PC-9 (cell line): ENCODE measurements at regions not wholly inside any gene's neighbourhood (a gene's known extent, or its start where the extent isn't known, plus 50 kb on each side); places are given as distances from the start of the nearest gene placed in this dataset.

Experiments used
- EZH2 ChIP-seq: fragments of 200-600 bp; sonication (generic); IDR thresholded peaks from 2 replicates; pipeline ENCODE4 v1.8.0; 2017; ENCODE audit warnings: antibody characterized with exemption, low read depth
- TF ChIP-seq, protein P1 (sequence below): fragments of 200-600 bp; sonication (generic); conservative IDR thresholded peaks from 2 replicates; pipeline ENCODE4 v1.6.1; 2017; ENCODE audit warnings: mixed run types, antibody characterized with exemption, mild to moderate bottlenecking, moderate library complexity

DNA sequence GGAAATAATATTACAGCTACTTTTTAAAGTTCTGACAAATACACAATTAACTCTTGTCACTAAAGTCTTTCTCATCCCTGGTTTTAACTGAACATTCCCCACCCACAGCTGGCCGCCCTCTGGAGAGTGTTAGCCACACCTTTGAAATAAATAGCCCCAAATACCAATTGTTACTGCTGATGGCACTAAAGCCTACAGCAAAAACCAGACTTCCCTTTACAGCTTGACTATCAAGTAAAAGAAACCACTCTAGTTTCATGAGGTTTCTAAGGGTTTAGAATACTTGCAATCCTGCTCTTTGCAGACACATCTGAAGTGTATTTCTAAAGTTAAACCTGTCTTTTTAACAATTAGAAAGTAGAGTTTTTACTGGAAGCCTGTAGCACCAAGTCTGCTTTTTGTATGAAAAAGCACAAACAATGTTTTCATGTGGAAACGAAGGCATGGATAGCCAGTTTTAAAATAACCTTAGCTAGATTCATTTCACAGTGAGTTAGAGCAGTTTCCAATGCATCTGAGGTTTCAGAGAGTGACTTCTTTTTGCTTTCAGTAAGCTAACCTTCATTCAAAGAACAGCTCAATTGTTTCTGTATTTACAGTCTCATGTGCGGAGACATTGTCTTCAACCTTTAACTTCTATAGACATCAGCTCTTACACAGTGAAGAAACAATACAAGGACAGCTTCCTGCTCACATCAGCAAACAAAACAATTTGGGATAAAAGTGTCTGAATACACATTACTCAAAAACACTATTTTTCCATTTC, 164.8 kb upstream of the VEGFC start:
- TF ChIP-seq, protein P1, sequence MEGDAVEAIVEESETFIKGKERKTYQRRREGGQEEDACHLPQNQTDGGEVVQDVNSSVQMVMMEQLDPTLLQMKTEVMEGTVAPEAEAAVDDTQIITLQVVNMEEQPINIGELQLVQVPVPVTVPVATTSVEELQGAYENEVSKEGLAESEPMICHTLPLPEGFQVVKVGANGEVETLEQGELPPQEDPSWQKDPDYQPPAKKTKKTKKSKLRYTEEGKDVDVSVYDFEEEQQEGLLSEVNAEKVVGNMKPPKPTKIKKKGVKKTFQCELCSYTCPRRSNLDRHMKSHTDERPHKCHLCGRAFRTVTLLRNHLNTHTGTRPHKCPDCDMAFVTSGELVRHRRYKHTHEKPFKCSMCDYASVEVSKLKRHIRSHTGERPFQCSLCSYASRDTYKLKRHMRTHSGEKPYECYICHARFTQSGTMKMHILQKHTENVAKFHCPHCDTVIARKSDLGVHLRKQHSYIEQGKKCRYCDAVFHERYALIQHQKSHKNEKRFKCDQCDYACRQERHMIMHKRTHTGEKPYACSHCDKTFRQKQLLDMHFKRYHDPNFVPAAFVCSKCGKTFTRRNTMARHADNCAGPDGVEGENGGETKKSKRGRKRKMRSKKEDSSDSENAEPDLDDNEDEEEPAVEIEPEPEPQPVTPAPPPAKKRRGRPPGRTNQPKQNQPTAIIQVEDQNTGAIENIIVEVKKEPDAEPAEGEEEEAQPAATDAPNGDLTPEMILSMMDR, result no peak
- TF ChIP-seq EZH2, result no peak
